ENCODE measurements at regions not wholly inside any gene's neighbourhood (a gene's known extent, or its start where the extent isn't known, plus 50 kb on each side); places are given as distances from the start of the nearest gene placed in this dataset.

DNA sequence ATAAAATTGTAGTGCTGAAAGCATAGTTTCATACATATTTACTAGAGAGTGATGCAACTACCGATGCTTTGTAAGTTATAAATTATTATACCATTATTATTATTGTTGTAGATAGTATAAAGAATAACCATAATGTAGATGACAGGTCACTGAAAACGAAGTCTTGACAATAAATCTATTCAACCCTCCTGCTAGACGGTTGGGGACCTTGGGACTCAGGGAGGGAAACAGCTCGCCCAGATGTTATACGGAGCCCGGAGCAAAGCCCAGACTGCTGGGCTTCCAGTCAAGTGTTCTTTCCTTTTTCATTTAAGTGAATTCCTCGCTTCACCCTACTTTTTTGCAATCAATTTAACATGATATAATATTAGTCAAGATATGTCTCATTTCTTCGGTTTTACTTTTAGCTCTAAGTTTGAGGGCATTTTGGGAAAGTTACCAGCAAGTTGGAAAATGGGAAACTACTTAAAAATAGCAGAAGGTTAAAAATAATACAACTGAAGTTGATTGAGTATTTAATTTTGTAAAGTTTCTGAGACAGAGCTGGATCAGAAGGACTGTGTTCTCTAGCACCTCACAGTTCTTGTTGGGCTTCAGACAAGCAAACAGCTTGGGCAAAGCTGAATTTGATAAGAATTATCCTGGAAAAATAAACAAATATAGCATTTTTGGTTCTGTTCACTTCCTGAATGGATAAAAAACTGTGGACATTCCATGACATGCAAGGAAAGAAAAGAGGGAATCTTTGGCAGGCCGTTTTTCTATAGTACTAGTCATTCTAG is 173.4 kb upstream of the TP63 start:
- TF ChIP-seq, protein P1, sequence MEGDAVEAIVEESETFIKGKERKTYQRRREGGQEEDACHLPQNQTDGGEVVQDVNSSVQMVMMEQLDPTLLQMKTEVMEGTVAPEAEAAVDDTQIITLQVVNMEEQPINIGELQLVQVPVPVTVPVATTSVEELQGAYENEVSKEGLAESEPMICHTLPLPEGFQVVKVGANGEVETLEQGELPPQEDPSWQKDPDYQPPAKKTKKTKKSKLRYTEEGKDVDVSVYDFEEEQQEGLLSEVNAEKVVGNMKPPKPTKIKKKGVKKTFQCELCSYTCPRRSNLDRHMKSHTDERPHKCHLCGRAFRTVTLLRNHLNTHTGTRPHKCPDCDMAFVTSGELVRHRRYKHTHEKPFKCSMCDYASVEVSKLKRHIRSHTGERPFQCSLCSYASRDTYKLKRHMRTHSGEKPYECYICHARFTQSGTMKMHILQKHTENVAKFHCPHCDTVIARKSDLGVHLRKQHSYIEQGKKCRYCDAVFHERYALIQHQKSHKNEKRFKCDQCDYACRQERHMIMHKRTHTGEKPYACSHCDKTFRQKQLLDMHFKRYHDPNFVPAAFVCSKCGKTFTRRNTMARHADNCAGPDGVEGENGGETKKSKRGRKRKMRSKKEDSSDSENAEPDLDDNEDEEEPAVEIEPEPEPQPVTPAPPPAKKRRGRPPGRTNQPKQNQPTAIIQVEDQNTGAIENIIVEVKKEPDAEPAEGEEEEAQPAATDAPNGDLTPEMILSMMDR (IDR thresholded peaks at IDR 0.05; ENCODE audit: insufficient read depth, low read length): no peak
- TF ChIP-seq, protein P2, sequence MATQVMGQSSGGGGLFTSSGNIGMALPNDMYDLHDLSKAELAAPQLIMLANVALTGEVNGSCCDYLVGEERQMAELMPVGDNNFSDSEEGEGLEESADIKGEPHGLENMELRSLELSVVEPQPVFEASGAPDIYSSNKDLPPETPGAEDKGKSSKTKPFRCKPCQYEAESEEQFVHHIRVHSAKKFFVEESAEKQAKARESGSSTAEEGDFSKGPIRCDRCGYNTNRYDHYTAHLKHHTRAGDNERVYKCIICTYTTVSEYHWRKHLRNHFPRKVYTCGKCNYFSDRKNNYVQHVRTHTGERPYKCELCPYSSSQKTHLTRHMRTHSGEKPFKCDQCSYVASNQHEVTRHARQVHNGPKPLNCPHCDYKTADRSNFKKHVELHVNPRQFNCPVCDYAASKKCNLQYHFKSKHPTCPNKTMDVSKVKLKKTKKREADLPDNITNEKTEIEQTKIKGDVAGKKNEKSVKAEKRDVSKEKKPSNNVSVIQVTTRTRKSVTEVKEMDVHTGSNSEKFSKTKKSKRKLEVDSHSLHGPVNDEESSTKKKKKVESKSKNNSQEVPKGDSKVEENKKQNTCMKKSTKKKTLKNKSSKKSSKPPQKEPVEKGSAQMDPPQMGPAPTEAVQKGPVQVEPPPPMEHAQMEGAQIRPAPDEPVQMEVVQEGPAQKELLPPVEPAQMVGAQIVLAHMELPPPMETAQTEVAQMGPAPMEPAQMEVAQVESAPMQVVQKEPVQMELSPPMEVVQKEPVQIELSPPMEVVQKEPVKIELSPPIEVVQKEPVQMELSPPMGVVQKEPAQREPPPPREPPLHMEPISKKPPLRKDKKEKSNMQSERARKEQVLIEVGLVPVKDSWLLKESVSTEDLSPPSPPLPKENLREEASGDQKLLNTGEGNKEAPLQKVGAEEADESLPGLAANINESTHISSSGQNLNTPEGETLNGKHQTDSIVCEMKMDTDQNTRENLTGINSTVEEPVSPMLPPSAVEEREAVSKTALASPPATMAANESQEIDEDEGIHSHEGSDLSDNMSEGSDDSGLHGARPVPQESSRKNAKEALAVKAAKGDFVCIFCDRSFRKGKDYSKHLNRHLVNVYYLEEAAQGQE (IDR thresholded peaks at IDR 0.05; ENCODE audit: insufficient replicate concordance, low read depth): no peak
- TF ChIP-seq POLR2AphosphoS5 (IDR thresholded peaks at IDR 0.05; ENCODE audit: low read depth): no peak
- TF ChIP-seq SPI1 (IDR thresholded peaks at IDR 0.05; ENCODE audit: borderline replicate concordance, low read depth): no peak
- TF ChIP-seq GABPA (IDR thresholded peaks at IDR 0.05; ENCODE audit: low read depth): no peak

Data from HL-60 (cell line).